ENCODE measurements at regions not wholly inside any gene's neighbourhood (a gene's known extent, or its start where the extent isn't known, plus 50 kb on each side); places are given as distances from the start of the nearest gene placed in this dataset.

- DNase-seq (ENCODE audit: low read depth), result no peak
Observed at GRCh38 chr3:24929521-24929920, 434.9 kb upstream of the THRB start.

- no peak for DNase-seq (ENCODE audit: low read depth)
Observed at GRCh38 chr3:24933401-24933800, 438.8 kb upstream of the THRB start.

GRCh38 chr3:24936574-24936973 is 441.9 kb upstream of the THRB start:
- DNase-seq (ENCODE audit: low read depth), result no peak

GRCh38 chr3:24937228-24937627 is 442.6 kb upstream of the THRB start:
- no peak for DNase-seq (ENCODE audit: low read depth)

- no peak for DNase-seq (ENCODE audit: low read depth)
Observed at GRCh38 chr3:24937780-24938179, 443.1 kb upstream of the THRB start.

GRCh38 chr3:24943961-24944360 is 449.3 kb upstream of the THRB start:
- no peak for DNase-seq (ENCODE audit: low read depth)

GRCh38 chr3:24944805-24945520 is 450.3 kb upstream of the THRB start:
- no peak for DNase-seq (ENCODE audit: low read depth)

GRCh38 chr3:24945563-24945962 is 450.9 kb upstream of the THRB start:
- DNase-seq (ENCODE audit: low read depth), result no peak

GRCh38 chr3:24947103-24947502 is 452.5 kb upstream of the THRB start:
- no peak for DNase-seq (ENCODE audit: low read depth)

GRCh38 chr3:24951180-24951579 is 456.5 kb upstream of the THRB start:
- no peak for DNase-seq (ENCODE audit: low read depth)

GRCh38 chr3:24952388-24952787 is 457.7 kb upstream of the THRB start:
- no peak for DNase-seq (ENCODE audit: low read depth)

- no peak for DNase-seq (ENCODE audit: low read depth)
Observed at GRCh38 chr3:24953060-24953771, 458.6 kb upstream of the THRB start.

- DNase-seq (ENCODE audit: low read depth), result no peak
Observed at GRCh38 chr3:24956613-24957012, 462.0 kb upstream of the THRB start.

GRCh38 chr3:24958271-24958670 is 463.6 kb upstream of the THRB start:
- no peak for DNase-seq (ENCODE audit: low read depth)

- DNase-seq (ENCODE audit: low read depth), result no peak
Observed at GRCh38 chr3:24958910-24959447, 464.3 kb upstream of the THRB start.

GRCh38 chr3:24963762-24964625 is 464.1 kb upstream of the RARB start:
- peak; percentile 12 for DNase-seq (ENCODE audit: low read depth)

- DNase-seq (ENCODE audit: low read depth), result no peak
Observed at GRCh38 chr3:24965706-24966385, 462.2 kb upstream of the RARB start.

GRCh38 chr3:24968036-24968435 is 460.0 kb upstream of the RARB start:
- no peak for DNase-seq (ENCODE audit: low read depth)

GRCh38 chr3:24972491-24972890 is 455.6 kb upstream of the RARB start:
- DNase-seq (ENCODE audit: low read depth), result no peak

- no peak for DNase-seq (ENCODE audit: low read depth)
Observed at GRCh38 chr3:24981309-24981708, 446.8 kb upstream of the RARB start.

GRCh38 chr3:24981924-24982323 is 446.1 kb upstream of the RARB start:
- DNase-seq (ENCODE audit: low read depth), result no peak

- no peak for DNase-seq (ENCODE audit: low read depth)
Observed at GRCh38 chr3:24985668-24986067, 442.4 kb upstream of the RARB start.
